ENCODE measurements at regions not wholly inside any gene's neighbourhood (a gene's known extent, or its start where the extent isn't known, plus 50 kb on each side); places are given as distances from the start of the nearest gene placed in this dataset.
"Not testable (repeated sequence)": the region's sequence is repeated elsewhere in the genome, so short reads cannot be mapped to it uniquely, and the experiment has no call there.

DNA sequence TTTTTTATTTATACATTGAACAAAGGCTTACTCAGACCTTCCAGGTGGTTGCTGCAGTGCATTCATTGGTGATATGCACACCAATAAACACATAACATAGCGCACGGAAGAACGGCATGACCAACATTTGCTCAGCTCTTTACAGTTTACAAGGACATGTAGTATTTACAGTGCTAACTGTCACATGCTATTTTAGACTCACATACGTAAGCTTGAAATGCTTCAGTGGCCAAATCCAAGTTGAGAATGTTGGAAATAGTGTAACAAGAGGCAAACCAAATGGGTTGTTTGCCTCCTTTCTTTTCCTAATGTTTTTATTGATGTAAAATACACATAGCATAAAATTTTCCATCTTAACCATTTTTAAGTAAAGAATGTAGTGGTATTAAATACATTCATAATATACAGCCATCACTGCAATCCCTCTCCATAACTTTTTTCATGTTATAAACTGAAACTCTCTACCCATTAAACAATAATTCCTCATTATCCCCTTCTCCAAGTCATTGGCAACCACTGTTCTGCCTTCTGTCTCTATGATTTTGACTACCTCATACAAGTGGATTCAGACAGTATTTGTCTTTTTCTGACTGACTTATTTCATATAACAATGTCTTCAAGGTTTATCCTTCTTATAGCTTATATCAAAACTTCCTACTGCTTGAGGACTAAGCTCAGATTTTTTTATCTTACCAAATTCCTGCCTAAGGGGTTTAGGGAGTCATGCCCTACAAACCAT lies 1722.9 kb upstream of the AGA start:
- no peak for TF ChIP-seq CTCF (IDR thresholded peaks at IDR 0.05; ENCODE audit: insufficient read depth in 1 of 2, low read depth in 1 of 2, low read length in 1 of 2, severe bottlenecking in 1 of 2, unreplicated experiment in 1 of 2)
- BruUV-seq (replicated peaks): no TSS peak
- Histone ChIP-seq H3K4me1 (no peaks in the 10 kb centered on the region), H3K9me3 (no peaks in the 10 kb centered on the region), H3K4me3 (ENCODE audit: low read depth, low read length) (no peak overlapping the region), H3K36me3 (ENCODE audit: control insufficient read depth, insufficient read depth, low read length) (no peaks in the 10 kb centered on the region), H3K27me3 (replicated peaks; ENCODE audit: control insufficient read depth, insufficient read depth, low read length) (no peaks in the 10 kb centered on the region)
- Mint-ChIP-seq H3K27ac (ENCODE audit: unreplicated experiment) (no peak overlapping the region), H3K4me1 (ENCODE audit: low read depth, unreplicated experiment) (no peaks in the 10 kb centered on the region), H3K27me3 (ENCODE audit: insufficient read depth, unreplicated experiment) (peaks cover 13% of the 10 kb centered on the region), H3K36me3 (ENCODE audit: insufficient read depth, unreplicated experiment) (no peaks in the 10 kb centered on the region), H3K9me3 (ENCODE audit: unreplicated experiment) (no peaks in the 10 kb centered on the region), H3K4me3 (ENCODE audit: unreplicated experiment) (no peak overlapping the region)
- ChIA-PET POLR2A (no interaction called here), CTCF (no interaction called here)
- intact Hi-C loops (cut with micrococcal nuclease; ENCODE audit: unreplicated experiment): no loop called here
- no peak for DNase-seq

GRCh38 chr4:179165862-179166261 lies 1723.6 kb upstream of the AGA start:
- no TSS peak for BruUV-seq (replicated peaks)
- no peaks in the 10 kb centered on the region for H3K9me3 ChIP-seq
- no peak overlapping the region for H3K4me3 Mint-ChIP-seq (ENCODE audit: unreplicated experiment)
- no peaks in the 10 kb centered on the region for H3K27me3 ChIP-seq (replicated peaks; ENCODE audit: control insufficient read depth, insufficient read depth, low read length)
- intact Hi-C loops (cut with micrococcal nuclease; ENCODE audit: unreplicated experiment): no loop called here
- no peak overlapping the region for H3K27ac Mint-ChIP-seq (ENCODE audit: unreplicated experiment)
- H3K4me1 Mint-ChIP-seq (ENCODE audit: low read depth, unreplicated experiment): no peaks in the 10 kb centered on the region
- H3K4me1 ChIP-seq: no peaks in the 10 kb centered on the region
- no peak for DNase-seq
- H3K4me3 ChIP-seq (ENCODE audit: low read depth, low read length): no peak overlapping the region
- H3K27me3 Mint-ChIP-seq (ENCODE audit: insufficient read depth, unreplicated experiment): peaks cover 13% of the 10 kb centered on the region
- ChIA-PET CTCF (no interaction called here), POLR2A (no interaction called here)
- TF ChIP-seq CTCF (IDR thresholded peaks at IDR 0.05; ENCODE audit: insufficient read depth in 1 of 2, low read depth in 1 of 2, low read length in 1 of 2, severe bottlenecking in 1 of 2, unreplicated experiment in 1 of 2): no peak
- no peaks in the 10 kb centered on the region for H3K36me3 Mint-ChIP-seq (ENCODE audit: insufficient read depth, unreplicated experiment)
- no peaks in the 10 kb centered on the region for H3K36me3 ChIP-seq (ENCODE audit: control insufficient read depth, insufficient read depth, low read length)
- H3K9me3 Mint-ChIP-seq (ENCODE audit: unreplicated experiment): no peaks in the 10 kb centered on the region

DNA sequence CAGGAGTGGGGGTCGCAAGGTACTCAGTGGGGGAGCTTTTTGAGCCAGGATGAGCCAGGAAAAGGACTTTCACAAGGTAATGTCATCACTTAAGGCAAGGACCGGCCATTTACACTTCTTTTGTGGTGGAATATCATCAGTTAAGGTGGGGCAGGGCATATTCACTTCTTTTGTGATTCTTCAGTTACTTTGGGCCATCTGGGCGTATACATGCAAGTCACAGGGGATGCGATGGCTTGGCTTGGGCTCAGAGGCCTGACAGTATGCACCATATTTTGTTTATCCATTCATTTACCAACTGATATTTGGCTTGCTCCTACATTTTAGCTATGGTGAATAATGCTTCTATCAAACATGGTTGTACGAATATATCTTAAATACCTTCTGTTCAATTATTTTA lies 1728.1 kb upstream of the AGA start:
- intact Hi-C loops (cut with micrococcal nuclease; ENCODE audit: unreplicated experiment); POLR2A ChIA-PET; DNase-seq; H3K9me3 Mint-ChIP-seq (ENCODE audit: unreplicated experiment); H3K9me3 ChIP-seq; BruUV-seq (replicated peaks); H3K36me3 ChIP-seq (ENCODE audit: control insufficient read depth, insufficient read depth, low read length); H3K4me3 Mint-ChIP-seq (ENCODE audit: unreplicated experiment); H3K27me3 ChIP-seq (replicated peaks; ENCODE audit: control insufficient read depth, insufficient read depth, low read length); H3K4me1 ChIP-seq; H3K27ac Mint-ChIP-seq (ENCODE audit: unreplicated experiment); H3K4me3 ChIP-seq (ENCODE audit: low read depth, low read length); H3K36me3 Mint-ChIP-seq (ENCODE audit: insufficient read depth, unreplicated experiment); CTCF ChIA-PET; H3K4me1 Mint-ChIP-seq (ENCODE audit: low read depth, unreplicated experiment): not testable (repeated sequence)
- peaks cover 10% of the 10 kb centered on the region for H3K27me3 Mint-ChIP-seq (ENCODE audit: insufficient read depth, unreplicated experiment)

GRCh38 chr4:179182741-179183140 lies 1740.5 kb upstream of the AGA start:
- no peak overlapping the region for H3K4me3 ChIP-seq (ENCODE audit: low read depth, low read length)
- no TSS peak for BruUV-seq (replicated peaks)
- no peaks in the 10 kb centered on the region for H3K4me1 ChIP-seq
- CTCF ChIA-PET: no interaction called here
- no peaks in the 10 kb centered on the region for H3K27me3 ChIP-seq (replicated peaks; ENCODE audit: control insufficient read depth, insufficient read depth, low read length)
- POLR2A ChIA-PET: no interaction called here
- Mint-ChIP-seq H3K36me3 (ENCODE audit: insufficient read depth, unreplicated experiment) (no peaks in the 10 kb centered on the region), H3K27me3 (ENCODE audit: insufficient read depth, unreplicated experiment) (no peaks in the 10 kb centered on the region), H3K4me3 (ENCODE audit: unreplicated experiment) (no peak overlapping the region), H3K27ac (ENCODE audit: unreplicated experiment) (no peak overlapping the region), H3K4me1 (ENCODE audit: low read depth, unreplicated experiment) (no peaks in the 10 kb centered on the region), H3K9me3 (ENCODE audit: unreplicated experiment) (no peaks in the 10 kb centered on the region)
- no peaks in the 10 kb centered on the region for H3K9me3 ChIP-seq
- no peak for DNase-seq
- TF ChIP-seq CTCF (IDR thresholded peaks at IDR 0.05; ENCODE audit: insufficient read depth in 1 of 2, low read depth in 1 of 2, low read length in 1 of 2, severe bottlenecking in 1 of 2, unreplicated experiment in 1 of 2): no peak
- H3K36me3 ChIP-seq (ENCODE audit: control insufficient read depth, insufficient read depth, low read length): no peaks in the 10 kb centered on the region
- intact Hi-C loops (cut with micrococcal nuclease; ENCODE audit: unreplicated experiment): no loop called here

Measured in Caco-2 (cell line).